HepG2 (cell line): ENCODE measurements at regions not wholly inside any gene's neighbourhood (a gene's known extent, or its start where the extent isn't known, plus 50 kb on each side); places are given as distances from the start of the nearest gene placed in this dataset.

Source experiments
- ATAC-seq: fragments of 200-7000 bp; cut with Tn5 transposase; 3 replicates; pipeline ENCODE4 v1.9.1; 2020; ENCODE audit warnings: mild to moderate bottlenecking, moderate library complexity
- BruUV-seq: library from RNA; stranded (reverse); fragments of 400-500 nt; replicated peaks from 2 replicates; lab custom pipeline; 2021; lab: Mats Ljungman, UMichigan
- CTCF ChIA-PET: fragments of 300-600 bp; formaldehyde crosslinking; extraction: SDS; loops from one replicate; lab custom pipeline; 2021; ENCODE audit warnings: low total read pairs, inconsistent platforms, low intra/inter-chr PET ratio; lab: Yijun Ruan, JAX
- POLR2A ChIA-PET: fragments of 350-600 bp; sonication (Branson Sonifier 250); formaldehyde crosslinking; loops from one replicate; lab custom pipeline; 2020; ENCODE audit warnings: antibody characterized with exemption, inconsistent platforms; lab: Yijun Ruan, JAX
- DNase-seq: peaks from one replicate; pipeline ENCODE4 v3.0.0-alpha.2; 2015; ENCODE audit warnings: low spot score
- FAIRE-seq: peaks from 3 replicates; lab custom pipeline; 2011; peaks lifted over from hg19 to GRCh38; lab: Jason Lieb, UNC
- H2AFZ ChIP-seq: one replicate; pipeline ENCODE4 v1.6.1; 2011; ENCODE audit warnings: low read length, inconsistent platforms
- H3K27ac ChIP-seq: fragments of 300-600 bp; 3 replicates; pipeline ENCODE4 v1.8.0; 2011; ENCODE audit warnings: mixed run types, mild to moderate bottlenecking, mixed read lengths, low read length, inconsistent platforms; ENCODE audit not compliant: insufficient read depth; ENCODE audit errors: extremely low read length
- H3K27me3 ChIP-seq, 2 experiments: fragments of 200-600 bp in 1 of 2; 2 replicates in 1 of 2; 3 replicates in 1 of 2; pipeline versions ENCODE4 v1.6.0 to v1.8.0; 2011; ENCODE audit warnings: low read length in 2 of 2, mild to moderate bottlenecking in 2 of 2, moderate library complexity in 2 of 2, inconsistent platforms in 1 of 2; ENCODE audit not compliant: insufficient read depth in 2 of 2, control insufficient read depth in 1 of 2
- H3K36me3 ChIP-seq, 2 experiments: fragments of 200-600 bp in 1 of 2; replicated peaks in 1 of 2; 2 replicates in 1 of 2; 3 replicates in 1 of 2; pipeline versions ENCODE4 v1.5.1 to v1.8.0; 2011; ENCODE audit warnings: low read length in 2 of 2, inconsistent platforms in 1 of 2; ENCODE audit not compliant: insufficient read depth in 2 of 2, control insufficient read depth in 1 of 2
- H3K4me1 ChIP-seq: 2 replicates; pipeline ENCODE4 v1.5.1; 2012; ENCODE audit warnings: low read length, inconsistent platforms; ENCODE audit not compliant: insufficient read depth
- H3K4me2 ChIP-seq: 2 replicates; pipeline ENCODE4 v1.6.0; 2011; ENCODE audit warnings: low read depth, low read length, inconsistent platforms
- H3K4me3 ChIP-seq, 3 experiments: fragments of 200-600 bp in 1 of 3; sonication (generic), shearing (Covaris generic) in 1 of 3; replicated peaks in 1 of 3; 2 replicates each; pipeline ENCODE4 v1.5.1; 2011 to 2016; ENCODE audit warnings: low read length in 3 of 3, inconsistent platforms in 2 of 3, low read depth in 2 of 3, mild to moderate bottlenecking in 2 of 3, control low read depth in 1 of 3, mixed read lengths in 1 of 3; ENCODE audit not compliant: insufficient read depth in 1 of 3
- H3K79me2 ChIP-seq: one replicate; pipeline ENCODE4 v1.6.1; 2011; ENCODE audit warnings: low read length, inconsistent platforms; ENCODE audit not compliant: insufficient read depth
- H3K9ac ChIP-seq: 2 replicates; pipeline ENCODE4 v1.6.0; 2011; ENCODE audit warnings: mild to moderate bottlenecking, low read depth, low read length, inconsistent platforms; ENCODE audit not compliant: insufficient read depth
- H3K9me3 ChIP-seq: 2 replicates; pipeline ENCODE4 v1.5.1; 2012; ENCODE audit warnings: mild to moderate bottlenecking, low read length
- H4K20me1 ChIP-seq: 2 replicates; pipeline ENCODE4 v1.6.0; 2011; ENCODE audit warnings: inconsistent platforms, mild to moderate bottlenecking, low read length, moderate library complexity; ENCODE audit not compliant: insufficient read depth
- FOXO4 ChIP-seq: sonication (generic); formaldehyde crosslinking; conservative IDR thresholded peaks from 2 replicates; pipeline ENCODE4 v1.8.1; 2023; ENCODE audit warnings: missing genetic modification reagents
- GATAD2A ChIP-seq: IDR thresholded peaks from 2 replicates; pipeline ENCODE4 v1.6.1; 2016
- MED13 ChIP-seq: sonication (generic); formaldehyde crosslinking; IDR thresholded peaks from 2 replicates; pipeline ENCODE4 v1.5.0; 2020; ENCODE audit warnings: missing genetic modification reagents
- NR0B2 ChIP-seq: sonication (generic); formaldehyde crosslinking; IDR thresholded peaks from 2 replicates; pipeline ENCODE4 v1.4.0; 2020; ENCODE audit warnings: mild to moderate bottlenecking, missing genetic modification reagents
- SP2 ChIP-seq: sonication (generic); formaldehyde crosslinking; IDR thresholded peaks from 2 replicates; pipeline ENCODE4 v1.5.1; 2020; ENCODE audit warnings: mild to moderate bottlenecking, missing genetic modification reagents
- TRIM24 ChIP-seq: sonication (generic); formaldehyde crosslinking; IDR thresholded peaks from 2 replicates; pipeline ENCODE4 v1.8.0; 2022; ENCODE audit warnings: mild to moderate bottlenecking, missing genetic modification reagents
- ZFP41 ChIP-seq: sonication (generic); formaldehyde crosslinking; IDR thresholded peaks from 2 replicates; pipeline ENCODE4 v1.4.0; 2020; ENCODE audit warnings: mild to moderate bottlenecking, missing genetic modification reagents, borderline replicate concordance
- ZFY ChIP-seq: sonication (generic); formaldehyde crosslinking; IDR thresholded peaks from 2 replicates; pipeline ENCODE4 v1.4.0; 2020; ENCODE audit warnings: missing genetic modification reagents
- ZNF207 ChIP-seq: fragments of 450-650 bp; IDR thresholded peaks from 2 replicates; pipeline ENCODE4 v1.6.1; 2016; ENCODE audit warnings: antibody characterized with exemption, borderline replicate concordance
- ZNF615 ChIP-seq: sonication (generic); formaldehyde crosslinking; IDR thresholded peaks from 2 replicates; pipeline ENCODE4 v1.5.0; 2020; ENCODE audit warnings: mild to moderate bottlenecking, missing genetic modification reagents, borderline replicate concordance
- ZSCAN29 ChIP-seq: sonication (generic); formaldehyde crosslinking; conservative IDR thresholded peaks from 2 replicates; pipeline ENCODE4 v1.4.0; 2020; ENCODE audit warnings: mild to moderate bottlenecking, missing genetic modification reagents
- WGBS: methylation state at CpG from one replicate; pipeline ENCODE4 v1.1.6; 2017; ENCODE audit warnings: low lambda C conversion rate; 5-methylcytosine and 5-hydroxymethylcytosine counted together
- in situ Hi-C: cut with HindIII; loops from 2 replicates; pipeline ENCODE4 v1.10.0; 2017; ENCODE audit warnings: low pct_unique_long_range_greater_than_20kb; ENCODE audit not compliant: extremely low pct_ligation_motif_present
- intact Hi-C: fragments of 100-400 bp; cut with micrococcal nuclease; formaldehyde crosslinking; loops from one replicate; pipeline ENCODE4 v1.10.0; 2022; ENCODE audit not compliant: unreplicated experiment

GRCh38 chr3:118534519-118534918 lies 500.1 kb downstream of the IGSF11 start:
- POLR2A ChIA-PET, result no interaction called here
- Histone ChIP-seq H3K36me3 (no peaks in the 10 kb centered on the region), H2AFZ (no peak overlapping the region), H4K20me1 (no peaks in the 10 kb centered on the region), H3K27ac (no peak overlapping the region), H3K4me3 (no peak overlapping the region), H3K4me1 (peaks cover 20% of the 10 kb centered on the region), H3K27me3 (no peaks in the 10 kb centered on the region), H3K79me2 (no peaks in the 10 kb centered on the region)
- intact Hi-C loops, result no loop called here
- FAIRE-seq (no peak), ATAC-seq (no peak), DNase-seq (no peak)
- BruUV-seq, result no TSS peak
- WGBS, result 18% methylated on average over 2 of the region's 2 CpGs
- no peak for TF ChIP-seq MED13 (CRISPR knock-in tag)
- TF ChIP-seq GATAD2A, result no peak
- no peak for TF ChIP-seq ZNF207
- no peak for TF ChIP-seq FOXO4 (CRISPR knock-in tag)
- no peak for TF ChIP-seq ZNF615
- TF ChIP-seq TRIM24 (CRISPR knock-in tag), result no peak
- TF ChIP-seq ZSCAN29 (CRISPR knock-in tag), result no peak
- TF ChIP-seq ZFP41 (CRISPR knock-in tag), result no peak
- no peak for TF ChIP-seq ZFY (CRISPR knock-in tag)
- no peak for TF ChIP-seq SP2
- TF ChIP-seq NR0B2 (CRISPR knock-in tag), result no peak
- TF ChIP-seq, all 625 proteins: peak for 0
- in situ Hi-C loops, result no loop called here
- Histone ChIP-seq H3K4me2 (no peak overlapping the region), H3K9ac (no peak overlapping the region), H3K9me3 (peaks cover 15% of the 10 kb centered on the region; the same call in 1 of the 2 replicates)
- CTCF ChIA-PET, result no interaction called here
